Glutamatergic neuron (in vitro differentiated cells): ENCODE measurements at regions not wholly inside any gene's neighbourhood (a gene's known extent, or its start where the extent isn't known, plus 50 kb on each side); places are given as distances from the start of the nearest gene placed in this dataset.

Experiments
- DNase-seq: peaks from one replicate; pipeline ENCODE4 v3.0.0; 2022
- H3K27ac Mint-ChIP-seq: one replicate; pipeline ENCODE4 v1.8.0; 2020; ENCODE audit warnings: mild to moderate bottlenecking, mixed read lengths, inconsistent platforms; ENCODE audit not compliant: unreplicated experiment
- H3K27me3 Mint-ChIP-seq: one replicate; pipeline ENCODE4 v1.8.0; 2020; ENCODE audit warnings: mild to moderate bottlenecking, moderate library complexity, mixed read lengths, inconsistent platforms; ENCODE audit not compliant: unreplicated experiment
- H3K36me3 Mint-ChIP-seq: one replicate; pipeline ENCODE4 v1.8.0; 2020; ENCODE audit warnings: mild to moderate bottlenecking, mixed read lengths, inconsistent platforms; ENCODE audit not compliant: unreplicated experiment
- H3K4me1 Mint-ChIP-seq: one replicate; pipeline ENCODE4 v1.8.0; 2020; ENCODE audit warnings: mild to moderate bottlenecking, low read depth, mixed read lengths, inconsistent platforms; ENCODE audit not compliant: unreplicated experiment
- H3K4me3 Mint-ChIP-seq: one replicate; pipeline ENCODE4 v1.8.0; 2020; ENCODE audit warnings: mild to moderate bottlenecking, mixed read lengths, inconsistent platforms; ENCODE audit not compliant: unreplicated experiment
- H3K9me3 Mint-ChIP-seq: one replicate; pipeline ENCODE4 v1.8.0; 2020; ENCODE audit warnings: mild to moderate bottlenecking, moderate library complexity, mixed read lengths, inconsistent platforms; ENCODE audit not compliant: unreplicated experiment
- TF ChIP-seq, protein P1 (sequence below): fragments of 200-600 bp; sonication (generic); IDR thresholded peaks from one replicate; pipeline ENCODE4 v1.5.0; 2021; ENCODE audit not compliant: partially characterized antibody, unreplicated experiment

DNA sequence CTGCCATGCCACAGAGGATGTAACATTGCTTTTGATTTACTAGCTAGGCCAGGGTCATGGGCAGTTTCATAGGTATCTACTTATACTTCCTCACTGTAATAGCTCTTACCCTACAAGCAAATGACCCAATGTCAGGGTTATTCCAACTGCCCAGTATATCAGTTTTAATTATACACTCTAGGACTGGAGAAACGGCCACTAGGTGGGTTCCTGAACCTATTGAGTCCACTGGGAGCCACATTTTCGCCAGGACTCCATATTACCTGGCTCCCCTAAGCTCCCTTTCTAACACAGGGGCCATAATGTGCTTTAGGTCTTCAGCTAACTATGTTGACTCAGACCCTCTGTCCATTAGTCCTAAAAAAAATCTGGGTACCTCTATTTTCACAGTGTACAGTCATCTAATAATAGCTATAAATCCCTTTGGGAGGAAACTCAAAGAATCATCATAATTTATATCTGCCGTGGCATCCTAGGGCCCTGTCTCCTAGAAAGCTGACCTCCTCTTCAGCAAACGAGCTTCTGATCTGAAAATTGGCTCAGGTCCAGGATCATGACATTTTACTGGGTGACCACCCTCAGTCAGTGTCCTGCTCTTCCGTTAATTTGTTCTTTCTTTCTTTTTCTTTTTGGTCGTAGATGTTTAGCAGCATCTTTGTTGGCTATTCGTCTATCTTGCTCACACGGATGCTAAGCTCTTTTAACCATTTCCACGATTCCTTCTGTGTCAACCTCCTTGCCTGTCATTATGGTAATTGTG, 244.3 kb downstream of the FAM76B start:
- no peaks in the 10 kb centered on the region for H3K9me3 Mint-ChIP-seq
- H3K4me1 Mint-ChIP-seq = peaks cover 5% of the 10 kb centered on the region
- H3K36me3 Mint-ChIP-seq = peaks cover 7% of the 10 kb centered on the region
- H3K27ac Mint-ChIP-seq = no peak overlapping the region
- no peaks in the 10 kb centered on the region for H3K27me3 Mint-ChIP-seq
- TF ChIP-seq, protein P1, sequence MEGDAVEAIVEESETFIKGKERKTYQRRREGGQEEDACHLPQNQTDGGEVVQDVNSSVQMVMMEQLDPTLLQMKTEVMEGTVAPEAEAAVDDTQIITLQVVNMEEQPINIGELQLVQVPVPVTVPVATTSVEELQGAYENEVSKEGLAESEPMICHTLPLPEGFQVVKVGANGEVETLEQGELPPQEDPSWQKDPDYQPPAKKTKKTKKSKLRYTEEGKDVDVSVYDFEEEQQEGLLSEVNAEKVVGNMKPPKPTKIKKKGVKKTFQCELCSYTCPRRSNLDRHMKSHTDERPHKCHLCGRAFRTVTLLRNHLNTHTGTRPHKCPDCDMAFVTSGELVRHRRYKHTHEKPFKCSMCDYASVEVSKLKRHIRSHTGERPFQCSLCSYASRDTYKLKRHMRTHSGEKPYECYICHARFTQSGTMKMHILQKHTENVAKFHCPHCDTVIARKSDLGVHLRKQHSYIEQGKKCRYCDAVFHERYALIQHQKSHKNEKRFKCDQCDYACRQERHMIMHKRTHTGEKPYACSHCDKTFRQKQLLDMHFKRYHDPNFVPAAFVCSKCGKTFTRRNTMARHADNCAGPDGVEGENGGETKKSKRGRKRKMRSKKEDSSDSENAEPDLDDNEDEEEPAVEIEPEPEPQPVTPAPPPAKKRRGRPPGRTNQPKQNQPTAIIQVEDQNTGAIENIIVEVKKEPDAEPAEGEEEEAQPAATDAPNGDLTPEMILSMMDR = no peak
- no peak for DNase-seq
- H3K4me3 Mint-ChIP-seq = no peak overlapping the region

DNA sequence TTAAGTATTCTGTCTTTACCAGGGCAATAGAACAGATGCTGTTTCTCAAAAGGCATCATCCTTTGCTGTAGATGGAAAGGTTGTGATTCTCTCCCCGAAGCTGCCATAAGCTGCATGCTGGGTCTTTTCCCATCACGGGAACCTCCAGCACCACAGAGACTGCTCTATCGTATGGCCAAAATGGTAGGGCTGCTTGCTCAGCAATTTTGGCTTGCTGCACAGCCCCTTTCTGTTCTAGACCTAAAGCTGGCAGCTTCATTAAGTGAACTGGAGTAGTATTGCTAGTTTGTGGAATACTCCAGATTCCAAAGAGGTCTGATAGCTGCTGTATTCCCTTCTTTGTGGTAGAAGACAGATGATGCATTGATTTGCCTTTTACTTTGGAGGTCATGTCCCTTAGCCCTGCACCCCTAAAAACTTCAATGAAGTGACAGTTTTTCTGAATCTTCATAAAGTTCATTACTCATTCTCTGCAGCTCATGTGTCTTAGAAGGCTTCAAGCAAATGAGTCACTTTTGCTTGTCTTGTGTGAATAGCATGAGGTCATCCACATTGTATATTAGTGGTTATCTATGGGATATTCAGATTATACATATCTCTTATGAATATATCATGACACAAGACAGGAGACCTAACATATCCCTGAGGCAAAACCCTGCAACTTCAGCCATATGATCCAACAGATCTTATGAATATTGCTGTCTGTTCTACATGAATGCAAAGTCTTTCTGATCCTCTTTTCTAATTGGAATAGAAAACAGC, 245.3 kb downstream of the FAM76B start:
- no peaks in the 10 kb centered on the region for H3K27me3 Mint-ChIP-seq
- H3K4me3 Mint-ChIP-seq = no peak overlapping the region
- TF ChIP-seq, protein P1 = no peak

DNA sequence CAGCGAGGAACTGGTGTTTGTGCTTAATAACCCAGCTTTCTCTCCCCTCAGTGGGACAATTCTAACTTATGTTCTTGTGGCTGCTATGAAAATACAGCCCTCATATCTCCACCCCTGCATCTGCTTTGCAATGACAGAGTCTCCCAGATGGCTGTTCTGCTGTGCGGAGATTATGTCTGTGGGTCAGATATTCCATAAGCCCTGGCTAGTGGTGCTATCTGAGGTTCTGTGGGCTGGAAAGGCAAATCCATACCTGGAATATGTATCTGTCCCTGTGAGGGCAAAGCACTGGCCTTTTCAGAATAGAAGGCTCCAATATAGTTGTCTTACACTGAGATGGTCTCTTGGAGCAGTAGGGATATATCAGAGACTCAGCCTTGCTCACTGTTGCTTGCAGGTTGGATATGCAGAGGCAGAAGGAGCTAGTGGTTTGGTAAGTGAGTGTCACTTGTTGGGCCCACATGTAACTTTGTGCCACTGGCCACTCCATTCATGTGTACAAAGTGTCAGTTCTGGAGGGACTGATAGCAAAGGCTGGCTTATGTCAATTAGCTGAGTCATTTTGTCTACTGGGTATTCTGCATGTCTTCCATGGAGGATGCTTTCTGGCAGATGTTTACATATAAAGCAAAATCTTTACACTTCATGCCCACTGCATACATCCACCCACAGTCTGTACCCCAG, 246.6 kb downstream of the FAM76B start:
- Mint-ChIP-seq H3K27ac (no peak overlapping the region), H3K36me3 (peaks cover 7% of the 10 kb centered on the region), H3K27me3 (no peaks in the 10 kb centered on the region), H3K4me3 (no peak overlapping the region), H3K4me1 (peaks cover 5% of the 10 kb centered on the region), H3K9me3 (no peaks in the 10 kb centered on the region)
- DNase-seq = no peak
- TF ChIP-seq, protein P1 = no peak

More for the DNA sequence above, 245.3 kb downstream of the FAM76B start:
- DNase-seq = no peak
- Mint-ChIP-seq H3K36me3 (peaks cover 7% of the 10 kb centered on the region), H3K27ac (no peak overlapping the region), H3K4me1 (peaks cover 5% of the 10 kb centered on the region), H3K9me3 (no peaks in the 10 kb centered on the region)

DNA sequence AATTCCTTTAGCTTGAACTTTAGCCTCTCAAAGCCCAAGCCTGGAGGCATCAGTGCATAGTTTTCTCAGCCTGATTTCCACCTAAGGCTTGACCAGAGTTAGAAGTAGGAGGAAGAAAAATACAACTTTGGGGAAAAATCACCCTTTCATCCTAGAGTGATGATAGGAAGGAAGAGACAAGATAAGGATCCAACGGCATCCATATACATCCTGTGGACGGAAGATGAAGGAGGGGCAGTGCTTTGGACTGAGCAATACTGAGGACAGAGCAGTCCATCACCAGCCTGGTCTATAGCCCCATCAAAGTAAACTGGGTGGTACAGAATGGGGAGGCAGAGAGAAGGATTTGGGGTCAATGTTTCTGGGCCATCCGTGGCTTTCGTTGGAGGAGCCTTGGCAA, 247.9 kb downstream of the FAM76B start:
- no peak overlapping the region for H3K27ac Mint-ChIP-seq
- H3K4me1 Mint-ChIP-seq = peaks cover 2% of the 10 kb centered on the region
- H3K27me3 Mint-ChIP-seq = no peaks in the 10 kb centered on the region
- DNase-seq = no peak
- no peak overlapping the region for H3K4me3 Mint-ChIP-seq
- TF ChIP-seq, protein P1 = no peak
- peaks cover 7% of the 10 kb centered on the region for H3K36me3 Mint-ChIP-seq
- no peaks in the 10 kb centered on the region for H3K9me3 Mint-ChIP-seq
